Loucy (cell line): ENCODE measurements at regions not wholly inside any gene's neighbourhood (a gene's known extent, or its start where the extent isn't known, plus 50 kb on each side); places are given as distances from the start of the nearest gene placed in this dataset.

Experiments used
- EZH2phosphoT487 ChIP-seq: fragments of 200-600 bp; IDR thresholded peaks from 2 replicates; pipeline ENCODE4 v1.6.1; 2018; ENCODE audit warnings: antibody characterized with exemption, mild to moderate bottlenecking, moderate library complexity, borderline replicate concordance
- TF ChIP-seq, protein P1 (sequence below): fragments of 200-600 bp; sonication (generic); conservative IDR thresholded peaks from 2 replicates; pipeline ENCODE4 v1.5.1; 2014; ENCODE audit warnings: mild to moderate bottlenecking, antibody characterized with exemption, low read length

DNA sequence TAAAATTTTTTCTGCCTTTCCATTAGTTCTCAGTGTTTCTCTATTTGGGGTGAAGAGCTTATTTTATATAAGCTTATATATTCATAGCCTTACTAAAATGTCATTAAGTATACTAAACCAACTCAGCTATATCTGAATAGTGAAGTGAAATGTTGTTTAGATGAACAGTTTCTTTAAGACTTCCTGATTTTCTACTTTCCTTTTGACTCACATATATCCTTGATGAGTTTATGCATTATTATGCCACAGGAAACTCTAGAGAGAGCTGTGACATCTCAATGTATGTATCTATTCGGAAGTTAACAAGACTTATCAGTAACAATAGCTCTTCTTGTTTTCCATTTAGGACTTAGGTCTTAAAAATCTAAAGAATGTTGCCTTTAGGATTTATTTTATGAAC, 1491.8 kb upstream of the IGFBP7 start:
- TF ChIP-seq, protein P1, sequence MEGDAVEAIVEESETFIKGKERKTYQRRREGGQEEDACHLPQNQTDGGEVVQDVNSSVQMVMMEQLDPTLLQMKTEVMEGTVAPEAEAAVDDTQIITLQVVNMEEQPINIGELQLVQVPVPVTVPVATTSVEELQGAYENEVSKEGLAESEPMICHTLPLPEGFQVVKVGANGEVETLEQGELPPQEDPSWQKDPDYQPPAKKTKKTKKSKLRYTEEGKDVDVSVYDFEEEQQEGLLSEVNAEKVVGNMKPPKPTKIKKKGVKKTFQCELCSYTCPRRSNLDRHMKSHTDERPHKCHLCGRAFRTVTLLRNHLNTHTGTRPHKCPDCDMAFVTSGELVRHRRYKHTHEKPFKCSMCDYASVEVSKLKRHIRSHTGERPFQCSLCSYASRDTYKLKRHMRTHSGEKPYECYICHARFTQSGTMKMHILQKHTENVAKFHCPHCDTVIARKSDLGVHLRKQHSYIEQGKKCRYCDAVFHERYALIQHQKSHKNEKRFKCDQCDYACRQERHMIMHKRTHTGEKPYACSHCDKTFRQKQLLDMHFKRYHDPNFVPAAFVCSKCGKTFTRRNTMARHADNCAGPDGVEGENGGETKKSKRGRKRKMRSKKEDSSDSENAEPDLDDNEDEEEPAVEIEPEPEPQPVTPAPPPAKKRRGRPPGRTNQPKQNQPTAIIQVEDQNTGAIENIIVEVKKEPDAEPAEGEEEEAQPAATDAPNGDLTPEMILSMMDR, result no peak
- TF ChIP-seq EZH2phosphoT487, result no peak
